HG03045 (cell line): ENCODE measurements at regions not wholly inside any gene's neighbourhood (a gene's known extent, or its start where the extent isn't known, plus 50 kb on each side); places are given as distances from the start of the nearest gene placed in this dataset.

Experiments
- ATAC-seq: cut with Tn5 transposase; IDR thresholded peaks from one replicate; pipeline ENCODE4 v1.9.1; 2021; ENCODE audit warnings: mild to moderate bottlenecking, moderate library complexity; ENCODE audit not compliant: unreplicated experiment

DNA sequence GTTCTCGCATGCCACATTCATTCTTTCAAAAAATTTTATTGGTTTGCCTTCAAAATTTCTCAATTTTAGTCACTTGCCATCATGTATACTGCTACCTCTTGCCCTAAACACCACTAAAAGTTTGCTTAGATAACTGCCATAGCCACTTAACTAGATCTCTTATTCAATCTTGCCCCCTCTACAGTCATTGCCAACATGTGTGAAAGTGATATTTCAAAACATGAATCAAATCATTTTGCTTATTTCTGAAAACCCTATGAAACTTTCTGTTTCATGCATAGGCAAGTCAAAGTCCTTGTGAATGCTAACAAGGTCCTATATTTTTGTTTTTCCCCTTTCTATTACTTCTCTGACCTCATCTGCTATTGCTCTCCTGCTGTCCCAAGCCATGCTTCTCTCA is 397.1 kb downstream of the KCNJ3 start:
- ATAC-seq, result no peak

DNA sequence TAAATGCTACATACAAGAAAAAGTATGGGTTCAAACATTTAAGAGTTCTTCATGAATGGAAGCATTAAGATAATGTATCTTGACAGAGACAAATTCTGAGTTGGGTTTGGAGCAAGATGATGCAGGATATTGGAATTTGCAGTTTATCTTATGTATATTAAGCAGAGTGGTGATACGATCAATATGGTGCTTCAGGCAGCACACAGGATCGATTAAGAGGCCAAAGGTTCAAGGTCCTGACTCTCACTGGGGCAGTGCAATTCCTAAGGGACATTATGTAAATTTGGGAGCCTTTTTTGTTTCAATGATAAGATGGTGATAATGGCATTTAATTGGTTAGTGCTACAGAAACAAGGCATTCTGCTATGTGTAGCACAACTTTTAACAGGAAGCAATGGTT is 381.9 kb downstream of the KCNJ3 start:
- ATAC-seq, result no peak

- ATAC-seq, result no peak
Observed at GRCh38 chr2:155070489-155070888, 372.0 kb downstream of the KCNJ3 start.

DNA sequence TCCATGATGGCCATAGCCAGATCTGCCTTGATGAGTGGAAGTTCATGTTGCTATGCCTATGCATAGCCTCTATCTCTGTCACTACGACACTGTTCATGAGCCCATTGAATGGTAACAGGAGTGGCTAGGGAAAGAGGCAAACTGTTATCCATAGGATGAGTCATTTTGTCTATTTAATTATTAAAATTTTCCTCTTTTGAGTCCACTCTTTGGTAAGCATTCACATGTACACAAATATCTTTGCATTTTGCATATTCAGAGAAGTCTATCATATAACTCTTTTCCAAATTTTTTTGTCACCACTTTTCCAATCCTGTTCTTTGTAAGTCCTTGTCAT is 364.4 kb downstream of the KCNJ3 start:
- no peak for ATAC-seq

DNA sequence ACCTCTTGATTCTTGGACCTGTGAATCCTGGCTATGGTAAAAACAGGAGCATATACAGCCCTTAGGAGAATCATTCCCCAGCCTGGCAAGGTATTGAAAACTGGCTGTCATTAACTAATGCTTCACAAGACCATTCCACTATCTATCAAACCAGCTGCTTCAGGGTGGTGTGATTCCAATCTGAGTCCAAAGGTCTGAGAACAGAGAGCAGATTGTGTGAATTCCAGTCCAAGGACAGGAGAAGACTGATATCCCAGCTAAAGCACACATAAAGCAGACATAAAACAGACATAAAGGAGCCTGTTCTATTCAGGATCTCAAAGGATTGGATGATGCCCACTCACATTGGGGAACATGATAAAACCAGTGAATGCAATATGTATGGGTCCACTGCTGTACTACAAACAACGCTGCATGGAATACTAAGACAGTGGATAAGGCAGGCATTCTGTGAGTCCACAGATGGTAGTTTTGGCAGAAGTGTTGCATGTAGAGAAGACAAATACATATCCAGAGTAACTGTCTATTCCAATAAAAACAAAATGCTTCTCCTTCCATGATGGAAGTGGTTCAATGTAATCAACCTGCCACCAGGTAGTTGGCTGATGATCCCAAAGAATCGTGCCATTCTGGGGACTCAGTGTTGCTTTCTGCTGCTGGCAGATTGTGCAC is 363.9 kb downstream of the KCNJ3 start:
- ATAC-seq, result no peak

- no peak for ATAC-seq
Observed at GRCh38 chr2:155060896-155061295, 362.4 kb downstream of the KCNJ3 start.

DNA sequence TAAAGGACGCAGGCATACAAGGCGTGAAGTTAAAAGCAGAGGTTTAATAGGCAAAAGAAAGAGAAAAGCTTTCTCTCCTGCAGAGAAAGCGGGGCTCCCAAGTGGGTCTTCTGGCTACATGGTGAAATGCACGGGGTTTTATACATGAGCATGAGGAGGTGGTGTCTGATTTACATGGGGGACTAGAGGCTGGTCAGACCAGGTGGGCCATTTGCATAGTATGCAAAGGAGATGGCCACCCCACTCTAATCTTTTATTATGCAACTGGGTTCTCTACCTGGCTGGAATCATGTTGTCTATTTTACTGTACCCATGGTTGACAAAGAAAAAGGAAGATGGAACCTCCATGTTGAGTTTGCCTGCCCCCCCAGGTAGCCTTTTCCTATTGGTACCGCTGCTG is 356.2 kb downstream of the KCNJ3 start:
- no peak for ATAC-seq

DNA sequence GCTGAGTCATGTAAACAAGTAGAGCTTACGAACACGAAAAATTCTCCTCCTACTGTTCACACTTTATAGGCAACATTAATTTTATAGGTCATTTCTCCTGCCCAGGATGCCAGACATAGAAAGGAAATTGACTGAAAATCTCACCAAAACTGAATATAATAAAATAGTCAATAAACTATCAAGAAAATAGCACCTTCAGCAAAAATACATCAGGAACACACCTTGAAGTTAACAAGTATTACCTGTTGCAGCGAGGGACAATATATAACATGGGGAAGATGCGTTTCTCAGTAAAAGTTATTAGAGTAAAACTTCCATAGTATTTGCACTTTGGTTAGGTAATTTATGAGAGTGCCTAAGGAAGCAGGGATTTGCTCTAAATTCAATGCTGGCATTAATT is 344.6 kb downstream of the KCNJ3 start:
- no peak for ATAC-seq

- no peak for ATAC-seq
Observed at GRCh38 chr2:155035308-155035707, 336.8 kb downstream of the KCNJ3 start.

DNA sequence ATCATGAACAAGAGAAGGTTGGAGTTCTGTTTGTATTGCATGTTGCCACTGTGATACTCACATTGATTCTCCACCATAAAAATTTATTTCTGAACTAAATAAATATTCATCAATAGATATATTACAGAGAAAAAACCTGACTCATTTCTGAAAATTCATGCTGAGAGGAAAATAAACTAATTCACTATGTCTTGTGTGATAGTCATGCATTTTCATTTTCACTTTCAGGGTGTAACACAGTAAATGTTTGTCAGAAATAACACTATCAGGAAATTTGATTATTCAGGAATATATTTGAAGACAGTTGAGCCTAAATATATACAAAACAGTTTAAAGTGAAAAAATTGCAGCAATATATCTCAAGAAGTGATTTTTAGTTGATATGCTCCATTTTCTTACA is 335.2 kb downstream of the KCNJ3 start:
- no peak for ATAC-seq

DNA sequence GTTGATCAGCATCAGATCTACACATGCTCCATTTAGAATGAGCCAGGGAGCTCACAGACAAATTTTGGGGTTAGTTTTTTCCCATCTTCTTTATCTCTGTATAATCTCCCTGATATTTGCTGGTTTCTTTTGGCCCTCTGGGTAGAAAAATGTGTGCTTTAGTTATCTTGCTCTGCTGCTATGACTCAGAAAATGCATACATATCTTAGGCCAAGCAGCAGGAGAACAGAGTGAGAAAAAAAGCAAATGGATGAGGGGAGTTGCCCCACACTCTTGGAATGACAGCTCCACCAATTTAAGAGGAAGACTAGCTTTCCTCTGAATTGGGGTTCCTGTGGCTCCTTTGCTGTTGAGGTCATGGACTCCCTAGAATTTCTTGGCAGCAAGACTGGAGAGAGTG is 331.8 kb downstream of the KCNJ3 start:
- no peak for ATAC-seq

DNA sequence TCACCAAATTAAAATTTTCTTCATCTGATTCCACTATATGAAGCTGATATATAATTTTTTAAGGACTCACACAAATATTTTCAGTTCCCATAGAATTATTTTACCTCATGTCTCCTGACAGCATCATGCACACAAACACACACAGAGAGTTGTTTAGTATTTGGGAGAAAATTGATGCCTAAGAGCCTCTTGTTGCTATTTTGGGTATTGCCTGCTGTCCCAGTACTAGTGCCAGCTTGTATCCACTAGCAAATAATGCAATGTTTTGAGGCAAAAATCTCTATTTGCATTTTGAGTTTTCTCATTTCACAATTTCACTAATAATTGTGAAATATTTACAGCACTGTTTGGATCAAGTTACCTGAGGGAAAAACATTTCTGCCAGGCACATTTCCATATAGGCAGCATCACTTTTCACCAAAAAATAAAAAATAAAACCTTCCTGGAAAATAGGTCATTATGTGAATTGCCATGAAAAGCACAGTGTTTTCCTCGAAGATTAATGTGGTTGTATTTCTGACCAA is 328.2 kb downstream of the KCNJ3 start:
- no peak for ATAC-seq

GRCh38 chr2:155023674-155024073 is 325.2 kb downstream of the KCNJ3 start:
- ATAC-seq, result no peak

GRCh38 chr2:155022531-155022930 is 324.0 kb downstream of the KCNJ3 start:
- no peak for ATAC-seq

DNA sequence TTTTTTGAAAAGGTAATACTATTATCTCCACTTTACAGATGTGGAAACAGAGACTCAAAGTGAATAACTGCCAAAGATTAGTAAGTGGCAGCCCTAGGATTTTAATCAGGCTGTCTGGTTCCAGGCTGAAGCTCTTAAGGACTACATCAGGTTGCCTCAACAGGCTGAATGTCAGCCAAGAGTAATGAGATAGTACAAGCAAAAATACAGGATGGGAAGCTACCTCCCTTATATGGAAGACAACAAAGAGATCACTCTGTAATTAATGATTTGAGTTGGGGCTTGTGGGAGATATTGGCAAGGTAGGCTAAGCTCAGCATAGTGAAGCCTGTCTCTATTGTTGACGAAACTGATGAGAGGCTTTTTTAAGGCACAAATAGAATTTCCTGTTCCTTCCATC is 323.1 kb downstream of the KCNJ3 start:
- no peak for ATAC-seq

- no peak for ATAC-seq
Observed at GRCh38 chr2:155020246-155020645, 321.8 kb downstream of the KCNJ3 start.

DNA sequence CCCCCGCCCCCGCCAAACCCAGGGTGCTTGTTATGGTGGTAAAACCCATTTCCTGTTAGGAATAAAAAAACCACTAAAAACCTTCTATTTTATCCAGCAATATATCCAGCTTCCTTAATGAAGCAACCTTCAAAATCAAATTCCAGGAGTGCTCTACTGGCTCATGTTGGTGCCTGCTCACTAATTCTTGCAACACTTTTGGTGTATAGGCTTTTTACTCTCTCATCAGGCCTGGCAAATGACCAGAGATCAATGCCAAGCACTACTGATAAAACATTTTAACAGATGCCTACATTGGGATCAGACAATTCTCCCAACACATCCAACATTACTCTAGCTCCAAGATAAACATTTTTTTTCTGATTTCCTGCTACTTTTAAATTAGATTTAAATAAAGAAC is 312.4 kb downstream of the KCNJ3 start:
- ATAC-seq, result no peak

DNA sequence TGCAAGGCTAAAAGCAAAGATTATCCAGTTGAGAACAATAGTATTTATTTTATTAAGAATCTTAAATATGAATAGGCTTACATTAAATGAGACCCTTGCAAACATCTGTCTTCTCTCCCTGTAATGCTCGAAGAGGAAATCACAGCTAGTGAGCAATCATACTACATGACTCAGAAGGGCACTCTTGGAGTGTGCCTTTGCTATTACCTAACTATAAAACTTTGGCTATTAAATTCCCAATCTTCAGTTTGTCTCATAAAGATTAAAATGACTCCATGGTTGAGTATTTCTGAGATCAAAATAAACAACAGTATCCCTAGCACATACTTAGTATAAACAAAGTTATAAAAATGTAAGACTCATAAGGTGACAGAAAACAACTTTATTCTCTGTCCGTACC is 296.9 kb downstream of the KCNJ3 start:
- no peak for ATAC-seq

DNA sequence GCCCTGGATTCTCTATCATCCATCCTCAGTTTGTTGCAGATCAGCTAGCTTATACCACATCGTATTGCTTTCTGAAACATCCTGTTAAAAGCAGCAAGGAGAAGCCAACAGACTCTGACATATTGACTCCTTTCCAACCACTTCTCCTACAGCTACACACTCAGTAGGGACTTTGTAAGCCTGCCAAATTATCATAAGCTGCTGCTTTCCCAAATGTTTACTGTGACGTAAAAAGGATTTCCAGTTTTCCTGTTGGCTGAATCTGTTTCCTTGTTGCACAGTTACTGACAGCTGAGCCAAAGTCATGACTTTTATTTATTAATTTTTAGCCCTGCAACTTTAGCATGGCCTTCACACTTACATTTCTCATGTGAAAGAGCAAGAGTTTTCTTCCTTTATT is 294.3 kb downstream of the KCNJ3 start:
- no peak for ATAC-seq

- ATAC-seq, result no peak
Observed at GRCh38 chr2:154978710-154979109, 280.2 kb downstream of the KCNJ3 start.

DNA sequence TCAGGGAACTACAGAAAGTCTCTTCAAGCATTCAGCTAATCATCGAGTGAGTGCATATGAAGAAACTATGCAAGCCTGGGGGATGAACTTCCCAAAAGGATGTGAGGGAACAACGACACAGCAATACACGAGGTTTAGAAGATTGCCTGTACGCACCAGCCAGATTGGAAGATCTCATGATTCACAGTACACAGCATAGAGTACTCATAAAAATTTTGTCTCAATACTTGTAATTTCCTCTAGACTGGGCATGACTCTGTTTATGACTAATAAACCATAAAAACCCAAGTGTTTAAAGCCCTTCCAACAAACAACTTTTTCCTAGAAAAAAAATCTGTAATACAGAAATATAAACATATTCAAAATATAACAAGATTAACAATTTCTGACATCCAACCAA is 279.7 kb downstream of the KCNJ3 start:
- no peak for ATAC-seq

- no peak for ATAC-seq
Observed at GRCh38 chr2:154974041-154974440, 275.5 kb downstream of the KCNJ3 start.

DNA sequence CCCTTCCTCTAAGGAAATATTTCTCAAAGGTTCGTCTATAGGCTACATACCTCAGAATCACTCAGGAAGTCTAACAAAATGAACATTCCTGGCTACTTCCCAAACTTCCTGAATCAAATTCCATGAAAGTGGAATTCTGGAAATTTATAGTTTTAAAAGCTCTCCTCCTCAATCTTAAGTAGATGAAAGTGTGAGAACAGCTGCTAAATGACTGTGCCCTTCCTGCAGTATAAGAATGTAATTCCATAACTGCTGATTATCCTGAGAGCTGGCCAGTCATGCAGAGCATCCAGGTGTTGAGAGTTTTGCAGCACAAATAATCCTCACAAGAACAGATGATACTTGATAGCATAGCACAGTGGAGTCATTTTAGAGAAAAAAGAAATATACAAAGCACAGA is 265.0 kb downstream of the KCNJ3 start:
- no peak for ATAC-seq
